DMS53 (cell line): ENCODE measurements at regions not wholly inside any gene's neighbourhood (a gene's known extent, or its start where the extent isn't known, plus 50 kb on each side); places are given as distances from the start of the nearest gene placed in this dataset.
"Not testable (repeated sequence)": the region's sequence is repeated elsewhere in the genome, so short reads cannot be mapped to it uniquely, and the experiment has no call there.

Experiments used
- DNase-seq: peaks from one replicate; lab custom pipeline; 2025; lab: John Stamatoyannopoulos, UW

DNA sequence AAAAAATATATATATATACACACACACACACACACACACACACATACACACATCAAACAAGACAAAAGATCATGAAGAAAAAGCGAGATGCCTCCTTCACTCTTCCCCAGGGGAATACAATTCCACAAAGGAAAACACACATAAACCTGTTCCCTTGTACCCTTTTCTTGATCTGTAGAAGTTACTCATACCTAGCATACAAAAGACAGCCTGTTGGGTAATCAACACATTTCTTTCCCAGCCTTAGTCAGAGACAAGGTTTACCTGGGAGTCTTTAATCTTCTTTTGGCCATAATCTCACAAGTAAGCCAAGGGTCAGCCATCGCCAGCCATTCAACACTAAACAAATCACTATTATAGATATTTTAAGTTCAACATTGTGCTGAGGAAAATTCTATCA lies 407.0 kb downstream of the SUCLG1 start:
- DNase-seq: no peak

DNA sequence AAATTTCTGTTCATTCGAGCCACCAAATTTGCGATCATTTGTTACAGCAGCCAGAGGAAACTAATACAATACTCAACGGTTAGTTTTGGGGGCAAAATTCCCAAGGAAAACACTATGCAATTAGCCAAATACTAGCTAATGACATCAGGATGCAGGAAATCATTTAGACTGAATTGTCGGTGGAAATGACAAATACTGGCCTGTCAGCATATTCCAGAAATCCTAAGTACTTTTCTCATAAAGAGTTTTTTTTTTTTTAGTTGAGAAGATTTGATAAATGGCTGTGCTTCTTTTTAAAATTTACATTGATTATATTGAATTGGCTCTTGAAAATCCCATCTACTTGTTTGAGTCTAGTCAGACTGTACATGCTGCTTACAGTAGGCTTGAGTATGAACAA lies 410.1 kb downstream of the SUCLG1 start:
- DNase-seq: no peak

DNA sequence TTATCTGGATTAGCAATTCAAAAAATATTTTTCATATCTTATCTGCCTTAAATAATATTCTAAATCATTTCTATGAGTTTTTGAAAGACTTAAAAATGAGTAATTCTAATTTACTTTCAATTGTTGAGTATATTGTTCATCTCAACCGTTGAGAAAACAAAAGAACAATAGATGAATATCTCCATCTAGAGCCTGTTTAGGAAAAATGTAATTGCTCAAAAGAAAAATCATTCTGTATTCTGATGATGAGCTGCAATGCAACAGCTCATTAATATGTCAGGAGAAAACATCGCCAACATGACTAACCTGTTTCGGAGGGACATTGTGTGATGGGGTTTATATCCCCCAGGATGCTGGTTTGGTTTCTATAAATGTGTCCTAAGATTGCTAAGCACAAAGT lies 417.6 kb downstream of the SUCLG1 start:
- DNase-seq: no peak

- no peak for DNase-seq
These were observed 418.8 kb downstream of the SUCLG1 start for GRCh38 chr2:84040281-84040680.

DNA sequence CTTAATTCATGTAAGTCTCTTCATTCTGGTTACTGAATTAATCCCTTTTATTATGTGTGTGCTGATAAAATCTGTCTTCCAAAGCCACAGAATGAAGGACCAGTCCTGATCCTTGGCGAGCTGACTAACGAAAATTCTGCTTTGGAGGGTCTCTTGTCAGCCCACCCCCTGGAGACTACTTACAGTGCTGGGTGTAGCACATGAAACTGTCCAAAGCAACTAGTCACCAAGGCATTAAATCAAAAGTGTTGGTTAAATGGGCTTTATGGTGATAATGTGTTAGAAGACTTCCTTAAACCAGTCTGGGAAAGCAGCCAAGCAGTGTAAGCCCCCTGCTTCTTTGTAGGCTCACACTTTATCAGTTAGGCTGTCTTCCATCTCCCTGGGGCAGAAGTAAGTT lies 420.2 kb downstream of the SUCLG1 start:
- DNase-seq: no peak

DNA sequence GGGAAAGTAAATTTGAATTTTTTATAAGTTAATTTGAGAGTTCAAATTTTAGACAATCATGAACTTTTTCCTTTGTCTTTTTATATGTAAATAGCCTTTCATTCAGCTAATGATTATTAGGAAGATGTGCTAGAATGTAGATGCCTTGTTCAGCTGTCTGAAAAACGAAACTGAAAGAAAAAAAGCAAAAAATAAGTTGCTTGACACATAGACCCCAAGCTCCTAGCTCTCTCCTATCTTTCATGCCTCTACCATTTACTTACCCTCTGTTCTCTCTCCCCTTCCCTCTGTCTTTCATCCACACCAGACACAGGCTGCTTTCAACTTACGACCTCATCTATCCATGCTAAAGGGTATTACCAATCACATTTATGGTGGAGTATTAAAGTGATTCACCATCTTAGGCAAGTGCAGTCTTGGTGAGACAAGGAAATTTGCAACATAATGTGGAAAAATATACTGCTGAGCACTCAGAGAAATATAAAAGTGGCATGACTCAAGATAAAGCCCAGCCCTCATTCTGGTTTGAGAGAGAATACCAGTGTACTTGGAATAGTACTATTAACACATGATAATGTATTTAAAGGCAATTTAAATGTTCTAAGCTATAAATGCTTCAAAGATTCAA lies 425.6 kb downstream of the SUCLG1 start:
- DNase-seq: no peak

DNA sequence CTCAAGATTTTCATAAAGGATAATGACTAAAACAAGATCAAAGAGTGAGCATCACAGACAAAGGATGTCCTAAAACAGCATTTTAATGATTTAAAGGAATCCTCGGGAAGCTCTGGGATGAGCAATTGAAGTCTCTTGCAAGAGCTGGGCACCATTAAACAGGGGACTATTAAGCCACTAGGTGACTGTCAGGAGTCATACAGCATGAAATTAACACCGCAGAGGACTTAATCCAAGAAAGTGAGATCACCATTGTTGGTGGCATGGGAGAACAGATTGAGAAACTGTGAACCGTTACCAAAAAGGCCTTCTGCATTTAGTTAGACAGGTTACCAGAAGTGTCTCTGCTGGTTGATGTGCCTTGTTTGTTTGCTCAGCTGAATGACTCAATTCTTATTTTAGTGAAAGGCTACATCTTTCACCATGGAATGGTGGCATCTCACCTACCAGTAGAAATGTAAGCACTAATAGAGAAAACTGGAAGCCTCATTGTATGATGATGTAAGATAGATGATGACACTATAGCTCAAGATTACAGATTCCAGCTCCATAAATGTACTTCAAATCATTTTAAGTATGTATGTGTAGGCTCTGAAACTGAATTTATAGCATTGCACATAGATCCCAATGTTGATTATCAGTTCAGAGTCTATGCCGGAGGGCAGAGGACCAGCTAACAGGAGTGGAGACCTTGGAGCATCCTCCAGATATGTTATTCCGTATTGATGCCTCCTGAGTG lies 427.6 kb downstream of the SUCLG1 start:
- DNase-seq: peak; percentile 39

- DNase-seq: no peak
These were observed 429.0 kb downstream of the SUCLG1 start for GRCh38 chr2:84029903-84030575.

- DNase-seq: no peak
These were observed 432.3 kb downstream of the SUCLG1 start for GRCh38 chr2:84026818-84027217.

- peak; percentile 89 for DNase-seq
These were observed 436.2 kb downstream of the SUCLG1 start for GRCh38 chr2:84022810-84023431.

DNA sequence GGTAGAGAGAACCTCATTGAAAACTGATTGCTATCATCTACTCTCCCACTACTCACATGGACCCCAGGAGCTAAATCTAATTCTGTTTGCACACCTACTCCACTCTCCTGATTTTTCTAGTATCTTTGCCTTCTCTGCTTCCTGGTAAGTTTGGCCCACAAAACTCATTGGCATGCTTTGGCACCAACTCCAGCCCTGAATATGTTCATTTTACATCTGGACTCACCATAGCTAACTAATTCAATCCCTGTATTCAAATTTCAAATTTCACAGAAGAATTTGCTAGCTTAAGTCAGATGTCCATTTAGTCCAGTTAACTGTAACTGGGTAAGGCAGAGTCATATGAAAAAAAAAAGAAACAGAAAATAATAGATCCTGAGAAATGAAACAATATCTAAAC lies 442.1 kb downstream of the SUCLG1 start:
- DNase-seq: no peak

- DNase-seq: no peak
These were observed 442.9 kb downstream of the SUCLG1 start for GRCh38 chr2:84016183-84016582.

GRCh38 chr2:83997889-83998288 lies 461.2 kb downstream of the SUCLG1 start:
- no peak for DNase-seq

DNA sequence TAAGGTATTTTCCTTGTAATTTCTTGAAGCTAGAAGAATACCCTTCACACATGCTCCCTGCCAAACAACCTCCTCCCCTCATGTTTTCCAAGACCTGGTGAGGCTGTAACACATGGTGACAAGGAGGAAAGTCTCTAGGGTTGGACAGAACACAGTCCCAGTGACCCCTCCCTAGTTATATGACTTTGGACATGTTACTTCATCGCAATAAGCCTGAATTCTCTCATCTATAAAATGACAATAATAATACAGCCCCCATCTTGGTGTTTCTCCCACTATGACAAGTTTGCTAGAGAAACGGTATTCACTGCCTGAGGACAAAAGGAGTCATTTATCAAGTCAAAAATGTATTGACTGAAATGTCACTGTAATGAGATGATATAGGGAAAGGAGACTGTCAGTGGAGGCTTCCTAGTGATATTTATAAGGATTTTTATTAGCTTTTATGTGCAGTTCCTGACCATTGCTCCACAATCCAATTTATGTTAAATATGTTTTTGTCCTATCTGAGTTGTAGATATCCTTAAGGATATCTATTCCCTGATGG lies 464.4 kb downstream of the SUCLG1 start:
- no peak for DNase-seq

- DNase-seq: no peak
These were observed 465.0 kb downstream of the SUCLG1 start for GRCh38 chr2:83993873-83994632.

DNA sequence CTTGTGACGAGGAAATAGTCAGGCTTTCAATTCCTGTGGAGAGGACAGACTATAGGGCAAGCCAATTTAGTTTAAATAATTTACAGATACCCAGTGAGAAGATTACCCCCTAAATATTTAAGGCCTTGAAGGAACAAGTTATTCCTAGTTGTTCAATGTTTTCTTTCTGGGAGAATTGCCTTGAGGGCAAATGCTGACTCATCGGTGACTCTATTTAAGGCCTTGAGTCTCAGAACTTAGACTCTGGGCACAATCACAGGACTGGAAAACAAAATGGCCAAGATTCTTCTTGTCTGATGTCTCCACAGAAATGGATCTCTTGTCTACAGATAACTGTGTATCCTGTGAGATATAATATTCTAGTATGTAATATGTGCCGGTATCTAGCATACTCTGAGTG lies 467.1 kb downstream of the SUCLG1 start:
- no peak for DNase-seq

- peak; percentile 22 for DNase-seq
These were observed 468.4 kb downstream of the SUCLG1 start for GRCh38 chr2:83990636-83991035.

- DNase-seq: not testable (repeated sequence)
These were observed 482.5 kb downstream of the SUCLG1 start for GRCh38 chr2:83976628-83977027.

DNA sequence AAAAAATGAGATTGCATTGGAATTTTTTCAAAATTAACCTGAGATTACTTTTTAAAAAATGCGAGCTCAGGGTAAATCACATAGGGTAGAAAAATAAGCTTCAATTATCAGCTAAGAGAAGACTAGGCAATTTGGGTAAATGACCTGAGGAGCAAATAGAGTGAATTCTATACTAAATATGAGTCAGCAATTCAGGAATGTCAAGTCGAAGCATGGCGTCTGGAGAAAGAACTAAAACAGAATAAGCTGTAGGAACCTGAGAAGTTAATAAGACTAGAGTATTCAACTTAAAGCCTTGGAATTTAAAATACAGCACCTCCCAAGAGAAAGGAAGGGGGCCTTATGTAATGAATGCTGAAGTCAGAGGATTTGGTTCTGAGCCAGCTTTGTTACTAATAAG lies 487.0 kb downstream of the SUCLG1 start:
- DNase-seq: no peak

DNA sequence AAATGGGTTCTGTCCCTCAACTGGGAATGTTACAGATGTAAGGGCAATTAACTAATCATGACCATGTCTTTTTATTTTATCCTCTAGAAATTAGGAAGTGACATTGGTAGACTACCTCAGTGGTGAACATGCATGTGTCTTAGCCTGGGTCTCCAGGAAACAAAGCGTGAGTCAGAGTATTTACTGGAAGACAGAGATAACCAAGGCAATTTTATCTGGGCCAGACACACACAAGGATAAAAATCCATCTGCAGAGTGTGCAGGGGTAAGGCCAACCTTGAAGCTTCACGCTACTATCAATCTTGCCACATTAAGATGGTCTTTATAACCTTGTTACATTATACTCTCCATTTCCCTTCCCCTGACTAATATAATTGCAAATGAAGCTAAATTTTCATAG lies 487.5 kb downstream of the SUCLG1 start:
- DNase-seq: no peak

- no peak for DNase-seq
These were observed 488.7 kb downstream of the SUCLG1 start for GRCh38 chr2:83970217-83970929.
